Hepatocyte (in vitro differentiated cells): ENCODE measurements at regions not wholly inside any gene's neighbourhood (a gene's known extent, or its start where the extent isn't known, plus 50 kb on each side); places are given as distances from the start of the nearest gene placed in this dataset.

Experiments
- DNase-seq: peaks from one replicate; pipeline ENCODE4 v3.0.0-alpha.2; 2016; ENCODE audit warnings: low spot score
- H2AFZ ChIP-seq: fragments of 200-600 bp; sonication (generic); 2 replicates; pipeline ENCODE4 v1.6.0; 2016; ENCODE audit warnings: antibody characterized with exemption, mild to moderate bottlenecking
- H3K27ac ChIP-seq: fragments of 200-600 bp; sonication (generic); 2 replicates; pipeline ENCODE4 v1.5.1; 2016; ENCODE audit warnings: mild to moderate bottlenecking
- H3K27me3 ChIP-seq: fragments of 200-600 bp; sonication (generic); 2 replicates; pipeline ENCODE4 v1.6.1; 2016
- H3K36me3 ChIP-seq: fragments of 200-600 bp; sonication (generic); replicated peaks from 2 replicates; pipeline ENCODE4 v1.5.1; 2016; ENCODE audit warnings: low read depth; ENCODE audit not compliant: insufficient read depth
- H3K4me1 ChIP-seq: fragments of 200-600 bp; sonication (generic); 2 replicates; pipeline ENCODE4 v1.5.1; 2016; ENCODE audit warnings: mild to moderate bottlenecking, moderate library complexity; ENCODE audit not compliant: insufficient read depth
- H3K4me2 ChIP-seq: fragments of 200-600 bp; sonication (generic); 2 replicates; pipeline ENCODE4 v1.6.0; 2016
- H3K4me3 ChIP-seq: fragments of 200-600 bp; sonication (generic); 2 replicates; pipeline ENCODE4 v1.5.1; 2016; ENCODE audit warnings: mild to moderate bottlenecking
- H3K79me2 ChIP-seq: fragments of 200-600 bp; sonication (generic); 2 replicates; pipeline ENCODE4 v1.6.0; 2017; ENCODE audit warnings: mild to moderate bottlenecking
- H3K9me2 ChIP-seq: fragments of 200-600 bp; sonication (generic); replicated peaks from 2 replicates; pipeline ENCODE4 v1.6.0; 2017; ENCODE audit warnings: mild to moderate bottlenecking; ENCODE audit not compliant: insufficient read depth
- H3K9me3 ChIP-seq: fragments of 200-600 bp; sonication (generic); 2 replicates; pipeline ENCODE4 v1.5.1; 2016; ENCODE audit warnings: low read depth, mild to moderate bottlenecking
- H4K20me1 ChIP-seq: fragments of 200-600 bp; sonication (generic); 2 replicates; pipeline ENCODE4 v1.6.0; 2016; ENCODE audit warnings: mild to moderate bottlenecking; ENCODE audit not compliant: insufficient read depth, poor library complexity, severe bottlenecking
- EZH2 ChIP-seq: fragments of 200-600 bp; sonication (generic); IDR thresholded peaks from 2 replicates; pipeline ENCODE4 v1.6.1; 2016; ENCODE audit warnings: antibody characterized with exemption, mild to moderate bottlenecking, borderline replicate concordance
- EZH2phosphoT487 ChIP-seq: fragments of 200-600 bp; sonication (generic); IDR thresholded peaks from one replicate; pipeline ENCODE4 v1.6.1; 2018; ENCODE audit warnings: antibody characterized with exemption, mild to moderate bottlenecking, low read depth, moderate library complexity; ENCODE audit not compliant: unreplicated experiment, severe bottlenecking
- WGBS: methylation state at CpG from one replicate; pipeline ENCODE4 v1.1.6; 2016; ENCODE audit warnings: low lambda C conversion rate; ENCODE audit errors: missing lambda C conversion rate; 5-methylcytosine and 5-hydroxymethylcytosine counted together
- TF ChIP-seq, protein P1 (sequence below): fragments of 200-600 bp; sonication (generic); IDR thresholded peaks from 2 replicates; pipeline ENCODE4 v1.5.1; 2016; ENCODE audit warnings: antibody characterized with exemption, mild to moderate bottlenecking; ENCODE audit not compliant: poor library complexity

DNA sequence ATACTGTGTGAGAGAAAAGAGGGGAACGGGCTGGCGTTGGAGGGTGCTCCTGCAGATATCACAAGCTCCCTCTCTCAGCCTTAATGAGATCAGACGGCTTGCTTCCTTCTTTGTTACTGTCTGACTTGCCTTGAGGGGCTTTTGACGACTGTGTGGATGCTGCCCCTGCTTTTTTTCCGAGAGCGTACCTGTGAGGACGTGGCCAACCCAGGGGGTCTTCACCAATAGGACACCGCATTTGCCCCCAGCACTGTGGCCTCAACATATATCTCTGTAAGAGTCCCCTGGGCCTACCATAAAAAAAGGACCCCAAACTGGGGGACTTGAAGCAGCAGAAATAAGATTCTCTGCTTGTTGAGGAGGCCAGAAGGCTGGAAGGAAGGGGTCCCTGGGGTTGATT is 143.9 kb downstream of the SHOX start:
- Histone ChIP-seq H3K9me3 (no peaks in the 10 kb centered on the region), H3K4me3 (no peak overlapping the region), H4K20me1 (no peaks in the 10 kb centered on the region), H3K79me2 (no peaks in the 10 kb centered on the region), H3K27me3 (no peaks in the 10 kb centered on the region), H2AFZ (no peak overlapping the region), H3K4me2 (no peak overlapping the region), H3K4me1 (no peaks in the 10 kb centered on the region), H3K36me3 (no peaks in the 10 kb centered on the region), H3K27ac (no peak overlapping the region), H3K9me2 (no peaks in the 10 kb centered on the region)
- TF ChIP-seq EZH2phosphoT487 (no peak), EZH2 (no peak)
- TF ChIP-seq, protein P1, sequence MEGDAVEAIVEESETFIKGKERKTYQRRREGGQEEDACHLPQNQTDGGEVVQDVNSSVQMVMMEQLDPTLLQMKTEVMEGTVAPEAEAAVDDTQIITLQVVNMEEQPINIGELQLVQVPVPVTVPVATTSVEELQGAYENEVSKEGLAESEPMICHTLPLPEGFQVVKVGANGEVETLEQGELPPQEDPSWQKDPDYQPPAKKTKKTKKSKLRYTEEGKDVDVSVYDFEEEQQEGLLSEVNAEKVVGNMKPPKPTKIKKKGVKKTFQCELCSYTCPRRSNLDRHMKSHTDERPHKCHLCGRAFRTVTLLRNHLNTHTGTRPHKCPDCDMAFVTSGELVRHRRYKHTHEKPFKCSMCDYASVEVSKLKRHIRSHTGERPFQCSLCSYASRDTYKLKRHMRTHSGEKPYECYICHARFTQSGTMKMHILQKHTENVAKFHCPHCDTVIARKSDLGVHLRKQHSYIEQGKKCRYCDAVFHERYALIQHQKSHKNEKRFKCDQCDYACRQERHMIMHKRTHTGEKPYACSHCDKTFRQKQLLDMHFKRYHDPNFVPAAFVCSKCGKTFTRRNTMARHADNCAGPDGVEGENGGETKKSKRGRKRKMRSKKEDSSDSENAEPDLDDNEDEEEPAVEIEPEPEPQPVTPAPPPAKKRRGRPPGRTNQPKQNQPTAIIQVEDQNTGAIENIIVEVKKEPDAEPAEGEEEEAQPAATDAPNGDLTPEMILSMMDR: no peak
- DNase-seq: no peak
- 71% methylated on average over 8 of the region's 8 CpGs for WGBS

DNA sequence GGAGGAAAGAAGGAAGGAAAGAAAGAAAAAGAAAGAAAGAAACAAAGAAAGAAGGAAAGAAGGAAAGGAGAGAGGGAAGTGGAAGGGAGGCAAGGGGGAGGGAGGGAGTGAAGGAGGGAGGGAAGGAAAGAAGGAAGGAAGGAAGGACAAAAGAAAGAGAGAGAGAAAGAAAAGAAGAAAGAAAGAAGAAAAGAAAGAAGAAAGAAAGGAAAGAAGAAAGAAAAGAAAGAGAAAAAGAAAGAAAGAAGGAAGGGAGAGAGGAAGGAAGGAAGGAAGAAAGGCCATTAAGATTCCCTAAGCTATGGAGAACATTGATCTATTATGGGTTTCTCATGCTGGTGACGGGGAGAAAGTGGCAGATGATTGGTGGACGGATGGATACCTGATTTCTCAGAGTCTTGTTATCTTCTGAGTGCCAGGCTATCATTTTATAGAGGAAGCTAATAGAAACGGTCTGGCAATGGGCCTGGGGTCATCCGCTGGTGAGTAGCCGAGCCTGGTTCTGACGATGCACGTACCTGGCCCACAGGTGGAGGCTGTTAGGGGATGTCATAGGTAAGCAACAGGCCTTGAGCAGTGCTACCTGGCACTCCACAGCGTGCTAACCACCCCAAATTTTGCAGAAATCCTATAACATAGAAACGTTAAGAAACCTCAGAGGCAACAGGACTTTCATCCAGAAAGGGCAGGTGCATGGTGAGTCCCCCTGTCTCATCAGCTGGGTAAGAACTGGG is 142.9 kb downstream of the SHOX start:
- Histone ChIP-seq H2AFZ (no peak overlapping the region), H3K9me2 (no peaks in the 10 kb centered on the region), H3K4me2 (no peak overlapping the region), H3K9me3 (no peaks in the 10 kb centered on the region), H3K4me1 (no peaks in the 10 kb centered on the region), H3K27me3 (no peaks in the 10 kb centered on the region), H3K4me3 (no peak overlapping the region), H3K79me2 (no peaks in the 10 kb centered on the region), H3K36me3 (no peaks in the 10 kb centered on the region), H4K20me1 (no peaks in the 10 kb centered on the region), H3K27ac (no peak overlapping the region)
- no peak for DNase-seq
- TF ChIP-seq EZH2 (no peak), EZH2phosphoT487 (no peak)
- TF ChIP-seq, protein P1: no peak
- WGBS: 84% methylated on average over 9 of the region's 9 CpGs

DNA sequence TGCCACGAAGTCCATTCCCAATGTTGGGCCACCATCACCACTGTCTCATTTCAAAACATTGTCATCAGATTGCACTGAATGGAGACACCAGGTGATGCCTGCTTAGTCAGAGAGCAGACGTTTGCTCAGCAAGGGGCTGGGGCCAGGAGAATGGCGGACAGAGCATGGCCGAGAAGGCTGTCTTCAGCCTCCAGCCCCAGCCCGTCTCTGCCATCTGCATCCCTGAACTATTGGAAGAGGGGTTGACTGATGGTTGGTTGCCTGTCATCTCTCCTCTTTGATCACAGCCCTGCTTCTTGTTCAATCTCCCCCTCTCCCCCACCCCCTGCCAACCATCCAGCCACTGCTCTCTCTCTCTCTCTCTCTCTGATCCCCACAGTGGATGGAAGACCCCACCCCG is 140.9 kb downstream of the SHOX start:
- Histone ChIP-seq H2AFZ (no peak overlapping the region), H4K20me1 (no peaks in the 10 kb centered on the region), H3K4me2 (no peak overlapping the region), H3K4me1 (no peaks in the 10 kb centered on the region), H3K27ac (no peak overlapping the region), H3K9me3 (no peaks in the 10 kb centered on the region), H3K36me3 (no peaks in the 10 kb centered on the region), H3K4me3 (no peak overlapping the region), H3K9me2 (no peaks in the 10 kb centered on the region), H3K27me3 (no peaks in the 10 kb centered on the region), H3K79me2 (no peaks in the 10 kb centered on the region)
- TF ChIP-seq, protein P1: no peak
- TF ChIP-seq EZH2 (no peak), EZH2phosphoT487 (no peak)
- 75% methylated on average over 6 of the region's 6 CpGs for WGBS
- DNase-seq: no peak
